ENCODE measurements at regions not wholly inside any gene's neighbourhood (a gene's known extent, or its start where the extent isn't known, plus 50 kb on each side); places are given as distances from the start of the nearest gene placed in this dataset.
A peak's percentile ranks its signal among the peaks of the same experiment; 100 is the strongest.
"Not testable (repeated sequence)": the region's sequence is repeated elsewhere in the genome, so short reads cannot be mapped to it uniquely, and the experiment has no call there.

- intact Hi-C loops (cut with DNase I), result no loop called here
- DNase-seq (ENCODE audit: missing footprints) (no peak), ATAC-seq (no peak)
Measured at GRCh38 chr1:60742339-60742738, 340.0 kb upstream of the NFIA start.

DNA sequence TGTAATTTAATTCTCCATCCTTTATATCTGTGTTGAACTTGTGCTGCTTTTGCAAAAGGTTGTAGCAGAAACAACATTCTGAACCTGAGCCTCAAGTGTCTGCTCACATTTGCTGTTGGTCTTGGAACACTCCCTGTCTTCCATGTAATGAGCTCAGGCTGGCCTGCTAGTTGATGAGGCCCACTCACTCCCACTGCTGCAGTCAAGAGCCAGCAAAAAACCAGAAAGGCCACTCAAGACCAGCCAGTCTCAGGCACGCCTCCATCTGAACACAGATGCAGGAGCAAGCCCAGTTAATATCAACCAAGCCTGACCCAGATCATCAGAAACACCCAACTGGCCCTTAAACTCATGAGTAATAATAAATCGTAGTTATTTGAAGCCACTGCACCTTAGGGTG lies 342.2 kb upstream of the NFIA start:
- intact Hi-C loops (cut with DNase I), result no loop called here

GRCh38 chr1:60739729-60740128 lies 342.6 kb upstream of the NFIA start:
- ATAC-seq (no peak), DNase-seq (ENCODE audit: missing footprints) (no peak)
- intact Hi-C loops (cut with DNase I), result no loop called here

More for the DNA sequence above, 342.2 kb upstream of the NFIA start:
- no peak for ATAC-seq
- DNase-seq (ENCODE audit: missing footprints), result no peak

DNA sequence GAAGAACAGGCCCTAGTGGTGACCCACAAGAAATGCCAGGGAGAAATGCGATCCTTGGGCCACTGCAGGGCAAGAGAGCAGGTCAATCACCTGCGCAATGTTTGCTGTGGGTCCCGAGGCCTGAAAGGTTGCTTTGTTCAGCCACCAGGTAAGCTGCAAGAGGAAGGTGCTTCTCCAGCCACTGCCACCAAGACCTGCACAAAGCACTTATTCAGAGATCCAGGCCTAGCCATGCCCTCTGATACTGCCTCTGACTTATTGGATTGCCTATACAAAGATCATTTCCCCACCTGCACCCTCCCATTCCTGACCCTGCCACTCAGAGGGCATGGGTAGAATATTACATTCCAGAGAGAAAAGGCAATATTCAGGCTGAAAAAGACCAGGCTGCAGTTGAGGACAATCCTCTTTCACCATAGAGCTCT lies 349.4 kb upstream of the NFIA start:
- ATAC-seq (no peak), DNase-seq (ENCODE audit: missing footprints) (no peak)
- intact Hi-C loops (cut with DNase I), result no loop called here

DNA sequence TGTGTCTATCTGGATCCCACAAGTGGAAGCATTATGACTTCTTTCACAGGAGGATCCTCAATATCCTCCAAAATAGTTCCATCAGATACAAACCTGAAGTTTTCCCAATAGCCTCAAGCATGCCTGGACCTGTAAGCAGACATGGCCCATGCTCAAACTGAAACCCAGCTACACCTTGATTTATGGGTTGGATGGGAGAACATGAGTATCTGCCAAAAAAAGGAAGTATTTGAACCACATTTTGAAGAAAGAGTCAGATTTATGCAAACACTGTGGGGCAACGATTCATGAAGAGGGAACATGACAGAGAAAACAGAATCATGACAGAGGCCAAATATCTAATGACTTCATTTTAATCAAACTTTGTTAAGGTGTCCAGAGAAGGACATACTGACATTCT lies 351.0 kb upstream of the NFIA start:
- ATAC-seq, result no peak

DNA sequence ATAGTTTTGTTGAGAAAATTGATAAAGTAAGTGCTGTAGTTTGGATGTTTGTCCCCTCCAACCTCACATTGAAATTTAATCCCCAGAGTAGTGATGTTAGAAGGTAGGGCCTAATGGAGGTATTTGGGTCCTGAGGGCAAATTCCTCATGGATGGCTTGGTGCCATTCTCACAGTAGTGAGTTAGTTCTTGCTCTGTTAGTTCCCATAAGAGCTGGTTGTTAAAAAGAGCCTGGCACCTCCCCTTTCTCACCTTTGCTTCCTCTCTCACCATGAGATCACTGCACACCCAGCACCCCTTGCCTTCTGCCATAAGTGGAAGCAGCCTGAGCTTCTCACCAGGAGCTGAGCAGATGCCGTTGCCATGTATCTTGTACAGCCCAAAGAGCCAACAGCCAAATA lies 354.8 kb upstream of the NFIA start:
- no peak for DNase-seq (ENCODE audit: missing footprints)
- intact Hi-C loops (cut with DNase I), result no loop called here
- ATAC-seq, result no peak

More for the DNA sequence above, 351.0 kb upstream of the NFIA start:
- no peak for DNase-seq (ENCODE audit: missing footprints)
- intact Hi-C loops (cut with DNase I), result no loop called here

GRCh38 chr1:60716472-60716871 lies 365.9 kb upstream of the NFIA start:
- ATAC-seq, result no peak
- DNase-seq (ENCODE audit: missing footprints), result no peak
- intact Hi-C loops (cut with DNase I), result no loop called here

DNA sequence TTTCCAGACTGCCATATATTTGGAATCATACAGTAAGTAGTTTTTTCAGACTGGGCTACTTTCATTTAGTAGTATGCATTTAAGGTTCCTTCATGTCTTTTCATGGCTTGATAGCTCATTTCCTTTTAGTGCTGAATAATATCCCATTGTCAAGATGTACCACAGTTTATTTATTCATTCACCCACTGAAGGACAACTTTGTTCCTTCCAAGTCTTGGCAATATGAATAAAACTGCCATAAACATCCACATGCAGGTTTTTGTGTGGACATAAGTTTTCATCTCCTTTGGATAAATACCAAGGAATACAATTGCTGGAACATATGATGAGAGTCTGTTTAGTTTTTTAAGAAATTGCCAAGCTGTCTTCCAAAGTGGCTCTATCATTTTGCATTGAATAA lies 366.4 kb upstream of the NFIA start:
- no peak for ATAC-seq
- DNase-seq (ENCODE audit: missing footprints), result no peak
- intact Hi-C loops (cut with DNase I), result no loop called here

GRCh38 chr1:60709426-60709825 lies 372.9 kb upstream of the NFIA start:
- ATAC-seq (no peak), DNase-seq (ENCODE audit: missing footprints) (no peak)
- intact Hi-C loops (cut with DNase I), result no loop called here

DNA sequence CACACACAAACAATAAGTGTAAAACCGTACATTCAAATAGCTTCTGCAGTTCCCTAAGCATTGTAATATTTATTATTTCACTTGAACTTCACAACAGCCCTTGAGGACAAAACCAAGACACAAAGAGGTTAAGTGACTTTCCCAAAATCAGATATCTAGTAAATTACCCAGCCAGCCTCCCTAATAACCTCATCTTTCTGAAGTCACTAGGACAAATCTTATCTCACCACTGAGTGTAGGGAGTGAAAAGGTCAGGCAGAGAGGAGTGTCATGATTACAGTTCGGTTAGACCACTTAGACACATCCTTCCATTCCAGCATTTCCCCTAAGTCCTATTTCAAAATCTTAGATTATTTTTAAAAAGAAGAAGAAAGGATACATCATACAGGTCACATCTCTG lies 377.3 kb upstream of the NFIA start:
- no peak for DNase-seq (ENCODE audit: missing footprints)
- intact Hi-C loops (cut with DNase I), result no loop called here
- ATAC-seq, result no peak

GRCh38 chr1:60703155-60703554 lies 379.2 kb upstream of the NFIA start:
- intact Hi-C loops (cut with DNase I), result no loop called here
- ATAC-seq, result no peak
- no peak for DNase-seq (ENCODE audit: missing footprints)

DNA sequence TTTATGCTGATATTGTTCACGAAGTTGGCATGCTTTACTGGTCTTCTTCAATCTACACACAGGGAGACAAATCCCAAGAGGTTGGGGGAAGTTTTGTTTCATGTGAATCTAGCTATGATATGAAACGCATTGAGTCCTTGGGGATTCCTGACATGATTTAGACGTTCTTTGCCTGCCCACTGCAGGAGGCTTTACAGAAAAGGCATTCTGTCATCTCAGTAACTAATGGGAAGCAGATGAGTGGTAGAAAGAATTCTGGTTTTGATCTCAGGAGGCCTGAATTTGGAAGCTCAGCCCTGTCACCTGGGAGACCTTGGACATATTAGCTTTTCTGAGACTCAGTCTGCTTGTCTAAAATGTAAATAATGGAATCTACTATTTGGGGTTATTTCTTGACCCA lies 383.0 kb upstream of the NFIA start:
- intact Hi-C loops (cut with DNase I), result no loop called here
- ATAC-seq (no peak), DNase-seq (ENCODE audit: missing footprints) (no peak)

- DNase-seq (ENCODE audit: missing footprints) (no peak), ATAC-seq (no peak)
- intact Hi-C loops (cut with DNase I), result no loop called here
Measured at GRCh38 chr1:60697204-60697994, 385.0 kb upstream of the NFIA start.

- DNase-seq (ENCODE audit: missing footprints), result no peak
- intact Hi-C loops (cut with DNase I), result no loop called here
- ATAC-seq, result peak; percentile 61
Measured at GRCh38 chr1:60696512-60696911, 385.8 kb upstream of the NFIA start.

DNA sequence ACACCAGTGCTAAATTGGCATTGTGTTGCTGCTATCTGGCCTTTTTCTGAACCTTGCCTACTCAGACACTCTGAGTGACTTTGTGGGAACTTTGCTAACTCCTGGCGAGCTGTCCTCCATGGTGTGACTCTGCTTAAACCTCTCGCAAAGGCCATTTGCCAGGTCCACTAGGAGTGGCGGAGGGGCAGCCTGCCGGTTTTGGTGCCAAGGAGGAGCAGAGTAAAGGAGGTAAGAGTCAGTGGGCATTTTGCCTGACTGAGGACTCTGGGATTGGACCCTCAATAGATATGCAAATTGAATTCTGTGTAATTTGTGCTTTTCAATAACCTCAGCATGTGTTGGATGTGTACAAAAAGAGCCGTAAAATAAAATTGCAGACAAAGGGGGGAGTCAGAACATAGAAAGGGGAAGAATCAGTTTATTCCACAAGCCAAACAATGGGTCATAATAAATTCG lies 386.6 kb upstream of the NFIA start:
- DNase-seq (ENCODE audit: missing footprints) (no peak), ATAC-seq (peak; percentile 96)
- intact Hi-C loops (cut with DNase I), result no loop called here

GRCh38 chr1:60694980-60695379 lies 387.4 kb upstream of the NFIA start:
- DNase-seq (ENCODE audit: missing footprints) (no peak), ATAC-seq (no peak)
- intact Hi-C loops (cut with DNase I), result no loop called here

GRCh38 chr1:60692031-60692430 lies 390.3 kb upstream of the NFIA start:
- intact Hi-C loops (cut with DNase I), result no loop called here
- ATAC-seq (no peak), DNase-seq (ENCODE audit: missing footprints) (no peak)

GRCh38 chr1:60688221-60688620 lies 394.1 kb upstream of the NFIA start:
- DNase-seq (ENCODE audit: missing footprints); intact Hi-C loops (cut with DNase I); ATAC-seq: not testable (repeated sequence)

GRCh38 chr1:60681095-60681860 lies 401.1 kb upstream of the NFIA start:
- intact Hi-C loops (cut with DNase I), result no loop called here
- ATAC-seq (no peak), DNase-seq (ENCODE audit: missing footprints) (no peak)

Measured in Right ventricle myocardium inferior (tissue), 1 donor.